ENCODE measurements at regions not wholly inside any gene's neighbourhood (a gene's known extent, or its start where the extent isn't known, plus 50 kb on each side); places are given as distances from the start of the nearest gene placed in this dataset.

- Histone ChIP-seq H3K9me3 (ENCODE audit: insufficient read depth, low read depth, low read length) (no peaks in the 10 kb centered on the region), H3K4me1 (ENCODE audit: insufficient read depth, low read length) (peaks cover 6% of the 10 kb centered on the region), H3K4me3 (ENCODE audit: insufficient read depth, low read depth, low read length) (no peak overlapping the region), H3K27ac (ENCODE audit: low read depth, low read length) (no peak overlapping the region), H4K20me1 (ENCODE audit: insufficient read depth, low read length) (no peaks in the 10 kb centered on the region), H3K4me2 (ENCODE audit: low read length) (no peak overlapping the region), H3K79me2 (ENCODE audit: insufficient read depth, low read length) (no peaks in the 10 kb centered on the region), H2AFZ (ENCODE audit: low read depth, low read length) (no peak overlapping the region), H3K27me3 (ENCODE audit: insufficient read depth, low read length) (peaks cover 26% of the 10 kb centered on the region), H3K36me3 (ENCODE audit: insufficient read depth, low read length) (no peaks in the 10 kb centered on the region), H3K9ac (ENCODE audit: low read length) (no peak overlapping the region)
- Mint-ChIP-seq H3K9me3 (ENCODE audit: unreplicated experiment) (no peaks in the 10 kb centered on the region), H3K4me1 (ENCODE audit: low read depth, unreplicated experiment) (peaks cover 4% of the 10 kb centered on the region), H3K27me3 (ENCODE audit: low read depth, unreplicated experiment) (peaks cover 81% of the 10 kb centered on the region), H3K27ac (ENCODE audit: unreplicated experiment) (no peak overlapping the region), H3K4me3 (ENCODE audit: unreplicated experiment) (no peak overlapping the region), H3K36me3 (ENCODE audit: low read depth, unreplicated experiment) (no peaks in the 10 kb centered on the region)
- FAIRE-seq: no peak
- TF ChIP-seq CTCF (IDR thresholded peaks at IDR 0.05; ENCODE audit: insufficient read depth, low read depth, low read length): peak; percentile 9
- no peak for TF ChIP-seq EZH2 (IDR thresholded peaks at IDR 0.05; ENCODE audit: insufficient read depth, low read length)
- no peak for DNase-seq (ENCODE audit: low read depth)
Measured at GRCh38 chr11:119484741-119485605, 62.0 kb upstream of the THY1 start.

GRCh38 chr11:119483881-119484371, 61.0 kb upstream of the THY1 start:
- H3K9me3 Mint-ChIP-seq (ENCODE audit: unreplicated experiment): no peaks in the 10 kb centered on the region
- Histone ChIP-seq H3K9me3 (ENCODE audit: insufficient read depth, low read depth, low read length) (no peaks in the 10 kb centered on the region), H3K9ac (ENCODE audit: low read length) (no peak overlapping the region), H3K27ac (ENCODE audit: low read depth, low read length) (no peak overlapping the region), H3K79me2 (ENCODE audit: insufficient read depth, low read length) (no peaks in the 10 kb centered on the region), H3K4me2 (ENCODE audit: low read length) (no peak overlapping the region), H4K20me1 (ENCODE audit: insufficient read depth, low read length) (no peaks in the 10 kb centered on the region), H3K36me3 (ENCODE audit: insufficient read depth, low read length) (no peaks in the 10 kb centered on the region), H3K27me3 (ENCODE audit: insufficient read depth, low read length) (peaks cover 25% of the 10 kb centered on the region), H2AFZ (ENCODE audit: low read depth, low read length) (no peak overlapping the region), H3K4me3 (ENCODE audit: insufficient read depth, low read depth, low read length) (no peak overlapping the region), H3K4me1 (ENCODE audit: insufficient read depth, low read length) (peaks cover 6% of the 10 kb centered on the region)
- peaks cover 72% of the 10 kb centered on the region for H3K27me3 Mint-ChIP-seq (ENCODE audit: low read depth, unreplicated experiment)
- no peak overlapping the region for H3K27ac Mint-ChIP-seq (ENCODE audit: unreplicated experiment)
- no peak for DNase-seq (ENCODE audit: low read depth)
- H3K4me1 Mint-ChIP-seq (ENCODE audit: low read depth, unreplicated experiment): peaks cover 6% of the 10 kb centered on the region
- no peak overlapping the region for H3K4me3 Mint-ChIP-seq (ENCODE audit: unreplicated experiment)
- TF ChIP-seq CTCF (IDR thresholded peaks at IDR 0.05; ENCODE audit: insufficient read depth, low read depth, low read length) (no peak), EZH2 (IDR thresholded peaks at IDR 0.05; ENCODE audit: insufficient read depth, low read length) (no peak)
- H3K36me3 Mint-ChIP-seq (ENCODE audit: low read depth, unreplicated experiment): no peaks in the 10 kb centered on the region
- no peak for FAIRE-seq
